ENCODE measurements at regions not wholly inside any gene's neighbourhood (a gene's known extent, or its start where the extent isn't known, plus 50 kb on each side); places are given as distances from the start of the nearest gene placed in this dataset.

GRCh38 chr16:60458255-60458654, 1578.0 kb downstream of the CDH8 start:
- TF ChIP-seq CTCF (IDR thresholded peaks at IDR 0.05; ENCODE audit: low read depth, low read length): no peak
- no peak overlapping the region for H3K4me3 ChIP-seq (replicated peaks in 1 of 2; ENCODE audit: low read depth in 2 of 2, low read length in 2 of 2)
- no peak for DNase-seq (ENCODE audit: low read depth in 2 of 2)

GRCh38 chr16:60452646-60453045, 1583.6 kb downstream of the CDH8 start:
- no peak for DNase-seq (ENCODE audit: low read depth in 2 of 2)
- no peak for TF ChIP-seq CTCF (IDR thresholded peaks at IDR 0.05; ENCODE audit: low read depth, low read length)
- no peak overlapping the region for H3K4me3 ChIP-seq (replicated peaks in 1 of 2; ENCODE audit: low read depth in 2 of 2, low read length in 2 of 2)

- no peak overlapping the region for H3K4me3 ChIP-seq (replicated peaks in 1 of 2; ENCODE audit: low read depth in 2 of 2, low read length in 2 of 2)
- TF ChIP-seq CTCF (IDR thresholded peaks at IDR 0.05; ENCODE audit: low read depth, low read length): no peak
- DNase-seq (ENCODE audit: low read depth in 2 of 2): no peak
These were observed 1597.3 kb downstream of the CDH8 start for GRCh38 chr16:60438894-60439293.

GRCh38 chr16:60432472-60432871, 1603.8 kb downstream of the CDH8 start:
- TF ChIP-seq CTCF (IDR thresholded peaks at IDR 0.05; ENCODE audit: low read depth, low read length): no peak
- H3K4me3 ChIP-seq (replicated peaks in 1 of 2; ENCODE audit: low read depth in 2 of 2, low read length in 2 of 2): no peak overlapping the region
- no peak for DNase-seq (ENCODE audit: low read depth in 2 of 2)

GRCh38 chr16:60419859-60420258, 1616.4 kb downstream of the CDH8 start:
- no peak overlapping the region for H3K4me3 ChIP-seq (replicated peaks in 1 of 2; ENCODE audit: low read depth in 2 of 2, low read length in 2 of 2)
- TF ChIP-seq CTCF (IDR thresholded peaks at IDR 0.05; ENCODE audit: low read depth, low read length): no peak
- no peak for DNase-seq (ENCODE audit: low read depth in 2 of 2)

- no peak overlapping the region for H3K4me3 ChIP-seq (replicated peaks in 1 of 2; ENCODE audit: low read depth in 2 of 2, low read length in 2 of 2)
- TF ChIP-seq CTCF (IDR thresholded peaks at IDR 0.05; ENCODE audit: low read depth, low read length): no peak
- DNase-seq (ENCODE audit: low read depth in 2 of 2): no peak
These were observed 1621.6 kb downstream of the CDH8 start for GRCh38 chr16:60414613-60415012.

GRCh38 chr16:60413969-60414368, 1622.3 kb downstream of the CDH8 start:
- H3K4me3 ChIP-seq (replicated peaks in 1 of 2; ENCODE audit: low read depth in 2 of 2, low read length in 2 of 2): no peak overlapping the region
- no peak for DNase-seq (ENCODE audit: low read depth in 2 of 2)
- no peak for TF ChIP-seq CTCF (IDR thresholded peaks at IDR 0.05; ENCODE audit: low read depth, low read length)
